ENCODE measurements at regions not wholly inside any gene's neighbourhood (a gene's known extent, or its start where the extent isn't known, plus 50 kb on each side); places are given as distances from the start of the nearest gene placed in this dataset.

DNA sequence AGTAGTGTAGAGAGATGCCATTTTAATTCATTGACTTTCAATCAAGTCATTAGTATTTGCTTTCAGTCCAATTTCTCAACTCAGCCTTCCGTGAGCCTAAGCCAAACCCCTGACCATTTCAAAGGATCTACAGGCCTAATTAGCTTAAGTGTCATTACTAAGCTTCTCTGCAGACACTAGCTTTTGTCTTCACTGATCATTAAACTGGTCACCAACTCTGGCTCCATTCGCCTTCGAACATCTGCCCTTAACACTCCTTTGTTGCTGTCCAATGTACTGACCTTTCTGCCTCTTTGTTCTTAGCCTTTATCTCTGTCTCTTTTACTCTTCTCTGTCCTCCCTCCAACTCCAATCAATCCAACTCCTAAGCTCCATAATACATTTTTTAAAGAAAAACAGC lies 299.3 kb downstream of the DIRAS2 start:
- no peak for DNase-seq

DNA sequence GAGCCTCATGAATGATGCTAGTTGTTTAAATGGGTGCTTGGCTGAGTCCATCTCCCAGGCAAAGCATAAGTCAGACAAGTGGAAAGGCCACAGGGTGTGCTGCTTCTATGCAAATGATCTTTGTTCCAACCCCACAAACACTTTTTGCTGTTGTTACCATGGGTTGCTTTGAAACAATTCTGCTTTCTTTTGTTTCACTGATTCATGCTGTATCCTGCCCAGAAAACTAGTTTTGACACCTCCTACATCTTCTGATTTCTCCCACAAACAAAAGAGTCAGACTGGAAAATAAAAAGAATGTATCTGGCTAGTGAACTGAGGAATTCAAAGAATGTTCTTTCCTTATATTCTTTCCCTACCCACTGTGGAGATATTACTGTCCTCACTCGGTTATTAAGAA lies 298.6 kb downstream of the DIRAS2 start:
- no peak for DNase-seq

DNA sequence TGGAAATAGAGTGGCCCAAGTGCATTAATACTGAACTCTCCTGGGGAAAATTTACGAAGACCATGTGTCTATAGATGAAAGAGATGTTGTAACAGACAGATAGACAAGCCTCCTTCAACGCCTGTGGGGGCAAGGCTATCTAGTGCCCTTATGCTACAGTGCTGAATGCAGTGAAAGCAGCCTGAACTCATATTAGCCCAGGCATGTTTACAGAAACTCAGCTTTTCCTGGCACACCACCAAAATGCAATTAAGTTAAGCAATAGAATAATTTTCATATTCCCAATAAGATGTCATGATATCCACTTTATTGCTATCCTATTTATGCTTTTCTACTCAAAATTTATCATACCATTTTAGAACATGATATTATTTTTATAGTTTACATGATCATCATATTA lies 277.0 kb downstream of the DIRAS2 start:
- DNase-seq = no peak

DNA sequence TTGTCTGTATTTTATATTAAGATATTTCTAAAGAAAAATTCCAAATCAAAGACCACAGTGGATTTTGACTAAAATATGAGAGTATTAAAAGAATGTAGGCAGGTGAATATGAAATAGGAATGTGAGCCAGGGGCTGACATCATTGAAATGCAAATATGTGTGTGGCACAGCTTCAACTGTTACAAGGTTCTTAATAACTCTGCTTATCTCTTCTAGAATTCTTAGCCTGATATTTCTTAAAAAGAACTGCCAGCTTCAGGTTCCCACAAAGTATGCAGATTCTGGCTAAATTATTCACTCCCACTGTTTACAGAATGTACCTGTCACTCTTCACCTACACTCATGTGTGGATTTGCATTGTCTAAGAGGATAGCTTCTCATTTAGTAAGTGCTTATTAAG lies 274.4 kb downstream of the DIRAS2 start:
- no peak for DNase-seq

DNA sequence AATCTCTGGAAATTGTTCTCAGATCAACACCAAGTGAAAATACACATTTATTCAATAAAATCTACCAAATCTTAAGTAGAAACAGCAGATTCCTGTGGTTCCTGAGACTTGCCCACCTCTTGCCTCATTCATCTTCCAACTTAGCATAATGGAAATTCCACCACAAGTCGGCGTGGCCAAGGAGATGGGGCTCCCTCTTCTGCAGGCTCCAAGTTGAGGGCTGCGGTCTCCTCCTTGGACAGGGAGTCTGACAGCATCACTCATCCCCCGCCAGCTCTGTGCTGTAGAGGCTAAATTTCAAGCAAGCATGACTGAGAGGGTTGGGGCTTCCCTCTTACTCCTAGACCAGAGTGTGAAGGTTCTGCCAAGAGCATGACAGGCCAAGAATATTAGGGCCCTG lies 273.7 kb downstream of the DIRAS2 start:
- no peak for DNase-seq

DNA sequence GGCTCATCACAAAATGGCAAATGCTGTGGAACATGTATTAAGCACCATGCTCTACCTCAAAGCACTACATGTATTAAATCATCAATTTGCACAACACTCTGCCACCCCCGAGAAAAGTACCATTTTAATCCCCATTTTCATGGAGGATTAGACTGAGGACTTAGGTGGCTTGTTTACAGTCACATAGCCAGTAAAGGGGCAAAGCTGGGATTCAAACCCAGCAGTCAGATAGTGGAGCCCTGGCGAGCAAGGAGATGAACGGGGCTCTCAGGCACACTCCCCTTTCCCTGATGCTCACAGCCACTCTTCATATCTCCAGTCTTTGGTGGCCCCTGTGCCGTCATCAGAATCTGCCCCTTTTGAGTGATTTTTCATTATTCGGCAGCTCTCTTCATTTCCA lies 262.9 kb downstream of the DIRAS2 start:
- no peak for DNase-seq

DNA sequence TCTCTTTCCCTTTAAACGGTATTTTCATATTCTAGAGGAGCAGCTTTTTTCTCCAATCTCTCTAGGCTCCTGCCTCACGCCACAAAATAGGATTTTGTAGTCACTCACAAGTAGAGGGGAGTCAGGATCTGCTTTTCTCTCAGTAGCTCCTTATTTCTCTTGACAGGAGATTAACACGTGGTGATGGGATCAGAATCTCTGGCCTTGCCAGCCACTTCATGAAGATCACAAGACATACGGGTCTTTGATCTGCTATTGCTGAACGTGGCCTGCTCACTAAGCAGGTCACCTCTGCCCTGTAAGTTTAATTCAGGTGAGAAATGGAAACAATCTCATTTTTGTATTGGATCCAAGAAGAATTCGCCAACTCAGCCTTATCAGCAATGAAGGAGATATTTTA lies 257.5 kb downstream of the DIRAS2 start:
- DNase-seq = no peak

DNA sequence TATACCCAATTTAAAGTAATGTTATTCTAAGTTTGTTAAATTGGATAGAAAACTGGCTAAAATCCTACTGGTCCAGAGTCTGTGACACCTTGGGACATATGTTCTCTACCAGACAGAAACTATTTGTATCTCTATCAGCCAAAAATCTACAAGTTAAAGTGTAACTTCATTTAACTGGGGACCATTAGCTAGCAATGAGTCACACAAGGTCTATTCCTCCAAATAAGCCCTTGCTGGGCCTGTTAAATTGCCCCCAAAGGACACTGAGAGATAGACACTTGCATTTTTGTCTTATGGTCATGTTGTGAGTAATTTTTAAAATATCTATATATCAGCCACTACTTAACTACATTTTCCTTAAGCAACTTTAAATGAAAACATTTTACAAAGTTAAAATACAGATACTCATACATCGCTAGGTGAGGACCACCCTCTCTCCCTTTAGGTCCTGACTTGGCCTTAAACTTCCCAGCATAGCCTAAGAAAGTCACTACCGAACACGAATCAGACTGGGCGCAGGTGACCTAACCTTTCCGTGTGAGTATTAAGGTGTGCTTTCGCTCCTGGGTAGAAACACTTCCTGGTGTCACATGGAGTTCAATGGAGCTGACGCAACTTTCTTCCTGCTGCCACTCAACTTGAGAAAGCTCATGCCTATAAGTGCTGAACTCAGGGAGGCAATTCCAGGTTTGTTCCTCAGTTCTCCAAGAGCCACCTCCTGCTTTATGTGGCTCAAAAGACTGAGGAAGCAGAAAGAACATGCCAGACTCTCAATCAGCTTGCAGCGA lies 249.1 kb downstream of the DIRAS2 start:
- no peak for DNase-seq

DNA sequence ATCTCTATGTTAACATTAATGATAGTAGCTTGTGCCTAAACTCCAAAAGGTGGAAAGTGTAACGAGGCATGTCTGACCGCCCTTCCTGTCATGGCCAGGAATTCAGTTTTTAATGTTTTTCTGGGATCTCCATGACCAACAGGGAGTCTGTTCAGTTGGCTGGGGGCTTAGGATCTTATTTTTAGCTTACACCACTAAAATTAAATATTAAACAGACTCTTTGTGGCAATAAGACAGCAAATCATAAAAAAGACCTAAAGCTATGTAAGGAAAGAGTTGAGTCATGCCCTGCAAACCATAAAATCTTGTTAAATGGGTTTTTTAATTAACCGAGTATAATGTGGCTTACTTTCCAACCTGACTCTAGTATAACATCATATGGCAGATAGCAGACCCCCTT lies 247.8 kb downstream of the DIRAS2 start:
- no peak for DNase-seq

DNA sequence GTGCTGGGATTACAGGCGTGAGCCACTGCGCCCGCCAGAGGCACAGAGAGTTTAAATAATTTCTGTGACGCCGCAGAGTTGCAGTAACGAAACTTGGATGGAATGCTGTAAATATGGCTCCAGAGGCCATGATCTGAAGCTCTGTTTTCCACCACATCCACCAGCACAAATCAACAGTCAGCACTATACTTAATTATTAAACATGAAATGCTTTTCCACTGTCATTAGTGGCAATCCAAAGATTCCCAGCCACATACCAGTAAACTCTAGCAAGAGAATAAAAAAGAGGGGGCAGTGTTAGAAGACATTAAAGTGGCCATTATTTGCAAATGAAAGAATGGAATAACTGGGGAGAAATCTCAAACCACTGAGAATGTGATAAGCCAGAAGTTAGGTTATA lies 242.5 kb downstream of the DIRAS2 start:
- no peak for DNase-seq

DNA sequence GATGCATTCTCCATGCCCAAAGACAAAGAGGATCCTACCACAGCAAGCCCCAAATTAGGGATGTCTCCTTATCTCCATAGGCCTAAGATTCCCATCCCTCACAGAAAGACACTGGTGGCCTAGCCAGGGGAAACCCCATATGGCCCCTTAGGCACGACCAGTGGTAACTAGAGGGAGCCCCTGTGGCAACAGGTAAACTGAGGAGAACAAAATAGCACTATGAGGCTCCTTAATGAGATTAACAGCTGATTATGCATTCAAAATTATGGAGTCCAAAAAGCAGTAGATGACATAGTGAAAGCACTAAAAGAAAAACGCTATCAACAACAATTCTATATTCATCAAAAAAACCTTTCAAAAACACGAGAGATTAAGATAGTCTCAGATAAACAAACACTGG lies 234.0 kb downstream of the DIRAS2 start:
- no peak for DNase-seq

DNA sequence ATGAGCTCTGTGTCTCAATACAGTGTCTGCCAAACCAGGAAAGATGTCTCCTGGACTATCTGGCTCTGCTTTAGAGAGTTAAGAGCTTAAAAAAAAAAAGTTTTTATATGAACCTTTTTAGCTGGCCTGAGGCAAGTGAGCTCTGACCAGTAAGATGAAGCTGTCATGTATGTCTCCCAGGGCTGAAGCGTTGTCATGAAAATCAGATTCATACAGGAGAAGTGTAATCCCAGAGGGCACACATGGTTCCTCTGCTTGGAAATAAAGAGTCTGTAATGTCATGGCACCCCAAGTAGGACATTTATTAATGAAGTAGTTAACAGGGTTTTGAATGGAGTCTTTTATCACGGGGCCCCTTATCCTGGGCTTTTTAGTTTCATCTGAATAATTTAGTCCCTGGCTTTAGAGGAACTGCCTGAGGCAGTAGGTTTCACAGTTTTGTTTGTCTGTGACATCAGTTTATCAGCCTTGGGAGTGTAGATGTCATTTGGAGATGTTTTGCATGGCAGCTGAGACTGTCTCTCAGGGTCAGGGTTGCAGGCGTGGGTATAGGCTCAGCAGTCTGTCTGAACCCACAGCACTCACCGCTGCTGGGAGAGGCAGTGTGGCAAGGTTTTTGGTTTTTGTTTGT lies 223.3 kb downstream of the DIRAS2 start:
- no peak for DNase-seq

DNA sequence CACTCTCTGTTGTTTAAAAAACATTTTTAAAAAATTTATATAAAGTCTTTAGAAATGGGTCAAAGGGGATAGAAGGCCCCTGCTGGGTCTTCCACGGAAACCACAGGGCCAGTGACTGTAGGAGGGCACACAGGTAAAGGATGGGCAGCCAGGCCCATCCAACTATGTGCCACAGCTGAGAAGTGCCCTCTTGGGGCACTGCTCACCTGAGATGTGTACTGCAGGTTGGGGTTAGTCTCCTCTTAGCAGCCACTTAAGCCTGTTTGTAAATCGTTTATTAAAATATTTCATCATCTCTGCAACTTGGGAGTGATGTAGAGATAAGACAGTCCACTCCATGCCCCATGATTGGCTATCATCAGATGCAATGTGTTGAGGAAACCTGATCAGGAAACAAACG lies 222.4 kb downstream of the DIRAS2 start:
- DNase-seq = no peak

DNA sequence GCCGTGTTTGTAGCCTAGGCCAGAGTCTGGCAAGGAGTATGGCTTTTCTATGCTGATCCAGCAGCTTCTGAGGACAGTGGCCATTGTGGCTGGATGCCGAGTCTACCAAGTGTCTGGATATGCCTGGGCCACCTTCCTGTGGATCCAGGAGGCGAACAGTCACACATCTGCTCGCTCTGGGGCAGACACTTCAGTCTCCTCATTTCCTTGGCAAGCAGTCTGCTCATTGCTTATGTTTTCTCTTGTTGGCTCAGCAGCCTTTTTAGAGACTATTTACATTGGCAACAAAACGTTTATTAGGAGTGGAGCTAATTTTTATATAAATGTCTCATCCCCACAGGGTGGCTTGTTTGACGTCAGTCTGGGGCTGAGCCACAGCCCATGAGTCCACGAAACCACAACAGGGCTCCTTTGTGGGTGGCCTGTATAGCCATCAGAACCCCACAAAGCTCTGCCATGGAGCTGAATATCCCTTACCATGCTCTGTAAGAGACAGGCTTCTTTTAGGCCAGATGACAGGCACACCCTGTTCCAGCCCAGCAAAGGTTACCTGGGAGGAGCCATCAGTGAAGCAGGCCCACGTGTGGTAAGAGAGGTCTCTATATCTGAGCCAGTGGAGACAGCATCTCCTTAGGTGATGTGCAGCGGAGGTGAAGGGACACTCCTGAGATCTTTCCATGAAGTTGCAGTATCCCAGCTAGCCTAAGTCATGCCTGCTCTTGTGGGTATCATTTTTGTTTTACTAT lies 221.7 kb downstream of the DIRAS2 start:
- DNase-seq = no peak

DNA sequence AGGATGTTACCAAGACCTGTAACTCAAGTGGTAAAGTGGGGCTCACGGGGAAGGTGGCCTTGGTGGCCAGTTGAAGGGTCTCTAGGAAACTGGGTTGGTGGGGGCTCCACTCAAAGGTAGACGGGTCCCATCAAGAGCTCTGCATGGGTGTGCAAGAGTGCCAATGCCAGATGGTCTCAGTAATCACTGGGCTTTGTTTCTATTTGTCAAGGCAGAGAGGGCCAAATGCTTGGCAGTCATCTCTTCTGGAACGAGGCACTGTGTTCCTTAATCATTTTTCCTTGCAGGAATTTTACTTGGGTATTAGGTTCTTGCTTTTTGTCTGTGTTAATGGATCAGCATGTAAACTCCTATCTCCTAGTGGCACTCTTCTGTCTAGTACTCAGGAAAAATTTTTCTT lies 220.8 kb downstream of the DIRAS2 start:
- no peak for DNase-seq

DNA sequence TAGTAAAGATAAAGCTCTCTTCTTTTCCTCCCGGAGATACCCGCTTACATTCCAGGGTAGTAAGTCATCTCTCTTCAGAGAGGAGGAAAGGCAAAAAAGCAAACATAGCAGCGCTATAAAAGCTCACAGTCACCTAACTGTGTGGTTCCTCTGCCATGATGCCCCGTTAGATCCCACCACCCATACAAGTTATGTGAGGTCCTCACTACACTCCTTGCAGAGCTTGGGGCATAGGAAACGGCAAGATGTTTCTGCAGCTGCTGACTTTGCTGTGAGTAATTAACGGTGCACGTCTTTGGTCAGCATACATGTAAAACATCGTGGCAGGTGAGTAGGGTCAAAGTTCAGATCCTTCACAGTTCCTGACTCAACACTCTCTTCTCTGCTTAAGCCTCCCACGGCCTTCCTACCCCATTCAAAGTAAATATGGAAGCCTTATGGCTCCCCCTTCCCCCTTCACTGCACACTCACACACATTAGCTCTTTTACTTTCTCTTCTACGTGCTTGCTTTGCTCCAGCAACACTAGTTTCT lies 218.9 kb downstream of the DIRAS2 start:
- no peak for DNase-seq

DNA sequence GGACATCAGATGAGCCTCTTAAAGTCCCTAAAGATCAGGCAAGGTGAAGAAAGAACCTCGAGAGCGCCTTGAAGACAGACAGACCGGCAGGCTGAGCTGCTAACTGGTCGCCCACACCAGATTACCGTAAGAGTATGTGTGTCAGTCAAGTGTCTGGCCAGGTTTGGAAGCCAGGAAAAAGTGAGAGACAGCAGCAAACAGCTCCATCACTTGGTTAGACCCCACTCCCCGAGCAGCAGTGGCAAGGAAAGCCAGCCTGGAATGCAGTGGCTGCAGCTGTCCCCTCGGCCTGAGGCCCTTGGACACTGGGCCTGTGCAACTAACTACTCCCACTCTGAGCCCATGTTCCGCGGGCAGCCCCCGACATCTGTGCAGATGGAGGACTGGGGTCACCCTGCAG lies 214.1 kb downstream of the DIRAS2 start:
- no peak for DNase-seq

DNA sequence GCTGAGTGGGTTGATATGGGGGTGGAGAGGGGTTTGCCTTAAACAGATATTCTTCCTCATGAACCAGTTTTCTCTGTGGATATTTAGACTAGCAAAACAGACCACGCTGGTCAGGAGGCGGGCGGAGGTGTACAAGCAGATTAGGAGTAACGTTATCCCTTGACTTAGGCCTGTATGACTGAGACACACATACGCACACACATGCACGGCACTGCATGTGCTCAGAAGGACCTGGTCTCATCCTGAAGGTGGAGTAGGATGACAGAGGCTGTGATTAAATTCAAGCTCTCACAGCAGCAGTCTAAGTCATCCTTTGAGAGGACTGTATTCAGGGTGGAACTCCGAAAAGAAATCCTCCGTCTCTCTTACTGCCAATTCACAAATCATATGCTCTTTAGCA lies 209.7 kb downstream of the DIRAS2 start:
- DNase-seq = no peak

DNA sequence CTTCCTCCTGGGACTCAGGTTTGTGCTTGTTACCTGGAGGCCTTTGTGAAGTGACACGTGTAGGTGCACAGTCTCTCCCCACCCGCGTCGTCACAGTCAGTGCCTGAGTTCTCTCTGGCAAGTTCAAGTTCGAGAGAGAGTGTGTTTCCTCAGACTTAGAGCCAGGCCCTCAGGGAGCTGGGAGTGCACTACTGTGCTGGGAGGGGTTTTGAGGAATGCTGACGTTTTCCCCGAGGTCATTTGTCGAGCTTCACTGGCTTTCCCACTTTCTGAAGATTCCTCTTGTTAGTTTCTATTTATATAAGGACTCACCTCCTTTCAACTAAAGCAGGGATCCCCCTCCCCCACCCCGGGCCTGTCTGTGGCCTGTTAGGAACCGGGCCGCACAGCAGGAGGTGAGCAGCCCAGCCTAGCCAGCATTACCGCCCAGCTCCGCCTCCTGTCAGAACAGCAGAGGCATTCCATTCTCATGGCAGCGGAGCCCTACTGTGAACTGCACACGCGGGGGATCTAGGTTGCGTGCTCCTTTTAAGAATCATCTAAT lies 209.2 kb downstream of the DIRAS2 start:
- no peak for DNase-seq

DNA sequence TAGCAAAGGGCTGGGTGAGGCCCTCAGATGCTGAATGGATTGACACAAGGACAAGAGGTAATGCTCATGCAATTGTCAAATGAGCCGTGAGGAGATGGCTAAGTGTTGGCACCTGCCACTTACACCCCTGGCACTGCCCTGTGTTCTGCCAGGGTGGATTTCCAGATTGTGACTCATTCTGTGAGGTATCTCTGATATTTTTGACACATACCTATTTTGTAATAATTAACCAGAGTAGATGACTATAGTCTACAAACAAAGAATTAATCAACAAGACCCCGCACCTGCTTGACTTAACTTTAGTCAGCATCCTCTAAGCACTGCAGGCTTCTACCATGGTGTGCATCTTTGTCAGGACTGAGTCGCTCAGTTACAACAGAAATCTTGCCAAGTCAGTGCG lies 200.8 kb downstream of the DIRAS2 start:
- DNase-seq = no peak

DNA sequence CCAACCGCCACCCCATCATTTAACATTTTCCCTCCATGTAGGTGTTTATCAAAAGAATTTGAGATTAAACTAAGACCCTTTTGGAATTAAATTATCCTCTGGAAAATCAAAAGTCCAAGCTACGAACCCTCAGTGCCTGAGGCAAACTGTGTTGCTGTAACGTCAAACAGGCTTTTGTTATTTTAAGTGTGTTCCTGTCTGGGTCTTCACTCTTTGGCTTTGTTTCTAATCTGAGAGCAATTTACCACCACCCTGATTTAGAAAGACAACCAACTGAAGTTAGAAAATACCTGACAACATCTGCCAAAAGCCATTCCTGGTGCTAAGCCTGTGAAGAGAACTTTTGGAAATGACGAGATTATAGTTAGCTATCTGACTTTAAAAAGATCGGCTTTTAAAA lies 199.9 kb downstream of the DIRAS2 start:
- no peak for DNase-seq

DNA sequence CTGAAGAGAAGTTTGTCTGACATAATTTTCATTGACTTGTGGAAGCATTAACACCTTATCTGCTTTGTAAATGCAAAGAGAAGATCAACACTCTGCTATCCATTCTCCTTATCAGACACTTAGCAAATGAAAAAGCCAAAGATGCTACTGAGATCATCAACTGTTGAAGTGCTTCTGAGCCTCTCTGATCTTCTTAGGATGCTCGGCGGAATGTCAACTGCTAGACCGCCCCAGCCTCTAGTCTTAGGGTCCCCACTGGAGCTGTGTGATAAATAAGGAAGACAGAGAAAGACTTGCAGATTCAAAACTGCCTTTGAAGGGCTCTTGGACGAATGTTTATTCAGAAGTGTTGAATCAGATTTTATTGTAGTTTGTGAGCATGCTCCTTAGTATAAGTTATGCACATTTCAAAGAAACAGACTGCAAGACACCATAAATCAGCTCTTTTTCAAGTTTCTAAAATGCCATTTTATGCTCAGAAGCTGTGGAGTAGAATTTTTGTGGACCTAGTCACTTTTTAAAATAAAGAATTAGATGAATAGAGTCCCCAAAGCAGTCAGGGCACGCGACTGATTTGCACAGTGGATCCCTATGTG lies 197.9 kb downstream of the DIRAS2 start:
- DNase-seq = no peak

DNA sequence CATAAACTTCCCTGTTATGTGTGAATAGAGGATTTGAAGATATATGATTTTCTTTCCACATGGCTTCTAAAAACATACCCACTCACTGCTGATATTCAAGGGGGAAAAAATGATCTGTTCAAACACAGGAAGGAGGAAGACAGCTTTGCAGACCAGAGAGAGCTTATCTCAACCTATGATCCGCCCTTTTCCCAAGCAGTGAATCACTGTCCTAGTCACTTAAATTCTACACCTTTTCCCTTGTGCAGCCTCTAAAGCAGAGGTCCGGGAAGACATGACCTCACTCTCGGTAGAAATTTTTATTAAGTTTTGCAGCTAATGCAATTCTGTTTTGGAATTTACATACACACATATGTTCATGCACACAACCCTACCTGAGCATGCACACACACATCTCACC lies 197.2 kb downstream of the DIRAS2 start:
- DNase-seq = no peak
